ENCODE measurements at regions not wholly inside any gene's neighbourhood (a gene's known extent, or its start where the extent isn't known, plus 50 kb on each side); places are given as distances from the start of the nearest gene placed in this dataset.
A peak's percentile ranks its signal among the peaks of the same experiment; 100 is the strongest.

GRCh38 chr1:175894581-175894980 is 151.2 kb upstream of the TNR start:
- Mint-ChIP-seq H3K27ac (no peak overlapping the region), H3K9me3 (ENCODE audit: low read depth) (no peaks in the 10 kb centered on the region), H3K4me3 (no peak overlapping the region), H3K27me3 (no peaks in the 10 kb centered on the region), H3K36me3 (ENCODE audit: low read depth) (no peaks in the 10 kb centered on the region), H3K4me1 (no peaks in the 10 kb centered on the region)
- POLR2A ChIA-PET = interaction anchor here (0.5 kb wide), 1 partner anchor 839 kb away, joined by 3 read pairs; no protein-coding TSS in a partner anchor
- DNase-seq = no peak
- intact Hi-C loops (cut with DNase I, micrococcal nuclease) = no loop called here
- no peak for ATAC-seq
- CTCF ChIA-PET = no interaction called here

GRCh38 chr1:175893192-175893591 is 149.8 kb upstream of the TNR start:
- POLR2A ChIA-PET = no interaction called here
- ATAC-seq = no peak
- H3K36me3 Mint-ChIP-seq (ENCODE audit: low read depth) = no peaks in the 10 kb centered on the region
- intact Hi-C loops (cut with DNase I, micrococcal nuclease) = no loop called here
- CTCF ChIA-PET = no interaction called here
- no peak overlapping the region for H3K4me3 Mint-ChIP-seq
- no peaks in the 10 kb centered on the region for H3K9me3 Mint-ChIP-seq (ENCODE audit: low read depth)
- H3K27ac Mint-ChIP-seq = no peak overlapping the region
- H3K27me3 Mint-ChIP-seq = peaks cover 4% of the 10 kb centered on the region
- no peaks in the 10 kb centered on the region for H3K4me1 Mint-ChIP-seq
- no peak for DNase-seq

- intact Hi-C loops (cut with DNase I, micrococcal nuclease) = no loop called here
- Mint-ChIP-seq H3K9me3 (ENCODE audit: low read depth) (no peaks in the 10 kb centered on the region), H3K36me3 (ENCODE audit: low read depth) (no peaks in the 10 kb centered on the region), H3K4me1 (no peaks in the 10 kb centered on the region), H3K27me3 (peaks cover 4% of the 10 kb centered on the region), H3K27ac (no peak overlapping the region), H3K4me3 (no peak overlapping the region)
- ChIA-PET POLR2A (no interaction called here), CTCF (no interaction called here)
- ATAC-seq (no peak), DNase-seq (no peak)
These were observed 149.3 kb upstream of the TNR start for GRCh38 chr1:175892686-175893085.

GRCh38 chr1:175891783-175892309 is 148.5 kb upstream of the TNR start:
- CTCF ChIA-PET = interaction anchor here (0.7 kb wide), 1 partner anchor 191 kb away, joined by 3 read pairs; no protein-coding TSS in a partner anchor
- H3K27me3 Mint-ChIP-seq = peaks cover 4% of the 10 kb centered on the region

GRCh38 chr1:175890958-175891357 is 147.6 kb upstream of the TNR start:
- Mint-ChIP-seq H3K4me1 (no peaks in the 10 kb centered on the region), H3K4me3 (no peak overlapping the region), H3K27me3 (peaks cover 4% of the 10 kb centered on the region), H3K9me3 (ENCODE audit: low read depth) (no peaks in the 10 kb centered on the region), H3K27ac (no peak overlapping the region), H3K36me3 (ENCODE audit: low read depth) (no peaks in the 10 kb centered on the region)
- POLR2A ChIA-PET = no interaction called here
- DNase-seq (no peak), ATAC-seq (no peak)
- intact Hi-C loops (cut with DNase I, micrococcal nuclease) = no loop called here
- CTCF ChIA-PET = interaction anchor here (0.7 kb wide), 1 partner anchor 12 kb away, joined by 3 read pairs; no protein-coding TSS in a partner anchor

More at GRCh38 chr1:175891783-175892309, 148.5 kb upstream of the TNR start:
- intact Hi-C loops (cut with DNase I, micrococcal nuclease) = no loop called here
- no peaks in the 10 kb centered on the region for H3K4me1 Mint-ChIP-seq
- no peaks in the 10 kb centered on the region for H3K36me3 Mint-ChIP-seq (ENCODE audit: low read depth)
- POLR2A ChIA-PET = no interaction called here
- ATAC-seq (no peak), DNase-seq (no peak)
- H3K9me3 Mint-ChIP-seq (ENCODE audit: low read depth) = no peaks in the 10 kb centered on the region
- no peak overlapping the region for H3K4me3 Mint-ChIP-seq
- H3K27ac Mint-ChIP-seq = no peak overlapping the region

GRCh38 chr1:175889848-175890247 is 146.5 kb upstream of the TNR start:
- Mint-ChIP-seq H3K36me3 (ENCODE audit: low read depth) (no peaks in the 10 kb centered on the region), H3K4me1 (no peaks in the 10 kb centered on the region), H3K9me3 (ENCODE audit: low read depth) (no peaks in the 10 kb centered on the region), H3K27me3 (peaks cover 4% of the 10 kb centered on the region), H3K4me3 (no peak overlapping the region), H3K27ac (no peak overlapping the region)
- POLR2A ChIA-PET = no interaction called here
- CTCF ChIA-PET = no interaction called here
- intact Hi-C loops (cut with DNase I, micrococcal nuclease) = no loop called here
- DNase-seq (no peak), ATAC-seq (no peak)

GRCh38 chr1:175888996-175889395 is 145.6 kb upstream of the TNR start:
- Mint-ChIP-seq H3K27ac (no peak overlapping the region), H3K4me3 (no peak overlapping the region), H3K4me1 (no peaks in the 10 kb centered on the region), H3K36me3 (ENCODE audit: low read depth) (no peaks in the 10 kb centered on the region), H3K9me3 (ENCODE audit: low read depth) (no peaks in the 10 kb centered on the region), H3K27me3 (peaks cover 4% of the 10 kb centered on the region)
- ChIA-PET POLR2A (no interaction called here), CTCF (interaction anchor here (0.9 kb wide), 1 partner anchor 186 kb away, joined by 4 read pairs; no protein-coding TSS in a partner anchor)
- no peak for DNase-seq
- intact Hi-C loops (cut with DNase I, micrococcal nuclease) = no loop called here
- no peak for ATAC-seq

GRCh38 chr1:175887981-175888428 is 144.6 kb upstream of the TNR start:
- no peak overlapping the region for H3K4me3 Mint-ChIP-seq
- no peaks in the 10 kb centered on the region for H3K36me3 Mint-ChIP-seq (ENCODE audit: low read depth)
- H3K27ac Mint-ChIP-seq = no peak overlapping the region
- ATAC-seq (peak; percentile 87), DNase-seq (peak; percentile 59)
- intact Hi-C loops (cut with DNase I, micrococcal nuclease) = no loop called here
- H3K9me3 Mint-ChIP-seq (ENCODE audit: low read depth) = no peaks in the 10 kb centered on the region
- H3K27me3 Mint-ChIP-seq = peaks cover 4% of the 10 kb centered on the region
- ChIA-PET CTCF (interaction anchor here (0.8 to 1.4 kb wide), 3 partner anchors 9 to 187 kb away, joined by 4 to 5 read pairs (median 5); no protein-coding TSS in a partner anchor), POLR2A (no interaction called here)
- H3K4me1 Mint-ChIP-seq = no peaks in the 10 kb centered on the region

- DNase-seq (no peak), ATAC-seq (no peak)
- H3K4me3 Mint-ChIP-seq = no peak overlapping the region
- no peak overlapping the region for H3K27ac Mint-ChIP-seq
- intact Hi-C loops (cut with DNase I, micrococcal nuclease) = no loop called here
- H3K4me1 Mint-ChIP-seq = no peaks in the 10 kb centered on the region
- CTCF ChIA-PET = interaction anchor here (0.6 to 1.4 kb wide), 3 partner anchors 8 to 408 kb away, joined by 3 to 5 read pairs (median 5); no protein-coding TSS in a partner anchor
- no peaks in the 10 kb centered on the region for H3K9me3 Mint-ChIP-seq (ENCODE audit: low read depth)
- H3K27me3 Mint-ChIP-seq = peaks cover 4% of the 10 kb centered on the region
- no peaks in the 10 kb centered on the region for H3K36me3 Mint-ChIP-seq (ENCODE audit: low read depth)
- POLR2A ChIA-PET = no interaction called here
These were observed 144.1 kb upstream of the TNR start for GRCh38 chr1:175887521-175887920.

- no peak overlapping the region for H3K27ac Mint-ChIP-seq
- H3K36me3 Mint-ChIP-seq (ENCODE audit: low read depth) = no peaks in the 10 kb centered on the region
- no peaks in the 10 kb centered on the region for H3K4me1 Mint-ChIP-seq
- ChIA-PET CTCF (interaction anchor here (0.6 to 1.0 kb wide), 2 partner anchors 45 to 725 kb away, joined by 3 read pairs; no protein-coding TSS in a partner anchor), POLR2A (no interaction called here)
- intact Hi-C loops (cut with DNase I, micrococcal nuclease) = no loop called here
- no peak overlapping the region for H3K4me3 Mint-ChIP-seq
- DNase-seq (no peak), ATAC-seq (no peak)
- no peaks in the 10 kb centered on the region for H3K9me3 Mint-ChIP-seq (ENCODE audit: low read depth)
- peaks cover 4% of the 10 kb centered on the region for H3K27me3 Mint-ChIP-seq
These were observed 141.9 kb upstream of the TNR start for GRCh38 chr1:175885326-175885725.

- intact Hi-C loops (cut with DNase I, micrococcal nuclease) = no loop called here
These were observed 141.0 kb upstream of the TNR start for GRCh38 chr1:175884369-175884768.

GRCh38 chr1:175882192-175882591 is 138.8 kb upstream of the TNR start:
- Mint-ChIP-seq H3K27ac (no peak overlapping the region), H3K27me3 (no peaks in the 10 kb centered on the region), H3K4me3 (no peak overlapping the region), H3K9me3 (ENCODE audit: low read depth) (no peaks in the 10 kb centered on the region), H3K36me3 (ENCODE audit: low read depth) (no peaks in the 10 kb centered on the region), H3K4me1 (no peaks in the 10 kb centered on the region)
- intact Hi-C loops (cut with DNase I, micrococcal nuclease) = no loop called here
- POLR2A ChIA-PET = no interaction called here
- CTCF ChIA-PET = interaction anchor here (0.6 kb wide), 1 partner anchor 258 kb away, joined by 3 read pairs; no protein-coding TSS in a partner anchor
- no peak for DNase-seq
- no peak for ATAC-seq

More at GRCh38 chr1:175884369-175884768, 141.0 kb upstream of the TNR start:
- ChIA-PET POLR2A (no interaction called here), CTCF (no interaction called here)
- DNase-seq (no peak), ATAC-seq (no peak)
- H3K4me3 Mint-ChIP-seq = no peak overlapping the region
- H3K9me3 Mint-ChIP-seq (ENCODE audit: low read depth) = no peaks in the 10 kb centered on the region
- peaks cover 4% of the 10 kb centered on the region for H3K27me3 Mint-ChIP-seq
- H3K4me1 Mint-ChIP-seq = no peaks in the 10 kb centered on the region
- H3K36me3 Mint-ChIP-seq (ENCODE audit: low read depth) = no peaks in the 10 kb centered on the region
- no peak overlapping the region for H3K27ac Mint-ChIP-seq

Data from activated CD4-positive, alpha-beta T cell treated with anti-CD3 and anti-CD28 coated beads for 36 hours (primary cell).